ENCODE measurements at regions not wholly inside any gene's neighbourhood (a gene's known extent, or its start where the extent isn't known, plus 50 kb on each side); places are given as distances from the start of the nearest gene placed in this dataset.

DNA sequence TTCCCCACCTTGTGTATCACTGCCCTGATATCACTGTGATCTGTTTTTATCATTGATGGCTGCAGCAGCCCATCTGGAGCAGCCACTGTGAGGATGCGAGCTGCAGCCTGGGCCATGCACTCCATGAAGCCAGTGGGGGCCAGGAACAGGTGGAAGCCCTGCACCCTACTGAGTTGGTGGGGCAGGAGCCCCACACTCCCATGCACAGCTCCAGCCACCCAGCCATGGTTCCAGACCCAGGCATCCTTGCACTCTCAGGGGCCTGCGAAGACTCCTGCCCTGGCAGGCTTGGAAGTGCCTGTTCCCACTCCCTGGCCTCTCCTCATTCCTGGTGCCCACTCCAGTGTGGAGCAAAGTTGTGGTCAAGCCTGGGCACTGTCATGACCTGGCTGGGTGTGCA lies 424.0 kb upstream of the FZD8 start:
- no peak for TF ChIP-seq POLR2A (IDR thresholded peaks at IDR 0.05; ENCODE audit: control extremely low read depth in 1 of 2, low read depth in 2 of 2, low read length in 2 of 2)
- no peak for TF ChIP-seq CTCF (IDR thresholded peaks at IDR 0.05; ENCODE audit: control extremely low read depth in 1 of 3, insufficient read depth in 1 of 3, low read depth in 1 of 3, low read length in 3 of 3)
- no peak for TF ChIP-seq ZNF274 (IDR thresholded peaks at IDR 0.05; ENCODE audit: borderline replicate concordance, extremely low read depth, low read length)
- no peak for TF ChIP-seq TEAD4 (IDR thresholded peaks at IDR 0.05; ENCODE audit: low read depth, low read length)
- no peak for TF ChIP-seq NANOG (IDR thresholded peaks at IDR 0.05; ENCODE audit: insufficient read depth, low read depth, low read length, poor library complexity, severe bottlenecking)
- no peak for TF ChIP-seq KDM1A (IDR thresholded peaks at IDR 0.05; ENCODE audit: borderline replicate concordance, low read length)
- no peak for TF ChIP-seq YY1 (IDR thresholded peaks at IDR 0.05; ENCODE audit: low read depth, low read length)
- no peak for TF ChIP-seq PHF8 (conservative IDR thresholded peaks at IDR 0.05; ENCODE audit: low read depth, low read length)
- no peak for TF ChIP-seq SP2 (IDR thresholded peaks at IDR 0.05; ENCODE audit: low read length)
- no peak for TF ChIP-seq CHD1 (IDR thresholded peaks at IDR 0.05; ENCODE audit: low read depth, low read length)
